Activated B cell treated with CpG ODN at 0.5 μM for 24 hours (primary cell): ENCODE measurements at regions not wholly inside any gene's neighbourhood (a gene's known extent, or its start where the extent isn't known, plus 50 kb on each side); places are given as distances from the start of the nearest gene placed in this dataset.

Experiments
- ATAC-seq: fragments of 200-7000 bp; cut with Tn5 transposase; one replicate; pipeline ENCODE4 v1.10.0; 2021; ENCODE audit warnings: low read depth, mild to moderate bottlenecking, moderate library complexity
- CTCF ChIA-PET: fragments of 350-600 bp; sonication (Branson Sonifier 250); formaldehyde crosslinking; loops from one replicate; lab custom pipeline; 2021; ENCODE audit warnings: antibody characterized with exemption; lab: Charles Lee
- POLR2A ChIA-PET: fragments of 350-600 bp; sonication (Branson Sonifier 250); formaldehyde crosslinking; loops from one replicate; lab custom pipeline; 2021; ENCODE audit warnings: antibody characterized with exemption; lab: Charles Lee
- DNase-seq: peaks from one replicate; pipeline ENCODE4 v3.0.0; 2022
- H3K27ac Mint-ChIP-seq: one replicate; pipeline ENCODE4 v1.8.0; 2020; ENCODE audit warnings: mixed read lengths
- H3K27me3 Mint-ChIP-seq: one replicate; pipeline ENCODE4 v1.8.0; 2021; ENCODE audit warnings: mixed read lengths
- H3K36me3 Mint-ChIP-seq: one replicate; pipeline ENCODE4 v1.8.0; 2021; ENCODE audit warnings: low read depth, mixed read lengths
- H3K4me1 Mint-ChIP-seq: one replicate; pipeline ENCODE4 v1.8.0; 2021; ENCODE audit warnings: mixed read lengths
- H3K4me3 Mint-ChIP-seq: one replicate; pipeline ENCODE4 v1.8.0; 2020; ENCODE audit warnings: mild to moderate bottlenecking, mixed read lengths
- H3K9me3 Mint-ChIP-seq: one replicate; pipeline ENCODE4 v1.8.0; 2020; ENCODE audit warnings: mixed read lengths
- CTCF ChIP-seq: fragments of 200-600 bp; IDR thresholded peaks from one replicate; pipeline ENCODE4 v1.8.0; 2022; ENCODE audit warnings: antibody characterized with exemption, mild to moderate bottlenecking
- intact Hi-C: fragments of 100-400 bp; cut with micrococcal nuclease; formaldehyde crosslinking; loops from one replicate; pipeline ENCODE4 v1.15.1; 2024

GRCh38 chr18:38966841-38967240 is 1401.2 kb upstream of the CELF4 start:
- no peaks in the 10 kb centered on the region for H3K36me3 Mint-ChIP-seq
- H3K9me3 Mint-ChIP-seq = no peaks in the 10 kb centered on the region
- H3K4me1 Mint-ChIP-seq = no peaks in the 10 kb centered on the region
- no peak overlapping the region for H3K4me3 Mint-ChIP-seq
- ChIA-PET CTCF (no interaction called here), POLR2A (no interaction called here)
- DNase-seq (no peak), ATAC-seq (no peak)
- no peak for TF ChIP-seq CTCF
- no peak overlapping the region for H3K27ac Mint-ChIP-seq
- H3K27me3 Mint-ChIP-seq = no peaks in the 10 kb centered on the region
- intact Hi-C loops = no loop called here

- Mint-ChIP-seq H3K27ac (no peak overlapping the region), H3K36me3 (no peaks in the 10 kb centered on the region), H3K27me3 (no peaks in the 10 kb centered on the region), H3K4me3 (no peak overlapping the region), H3K9me3 (no peaks in the 10 kb centered on the region), H3K4me1 (no peaks in the 10 kb centered on the region)
- DNase-seq (no peak), ATAC-seq (no peak)
- no peak for TF ChIP-seq CTCF
- POLR2A ChIA-PET = no interaction called here
- CTCF ChIA-PET = no interaction called here
- intact Hi-C loops = no loop called here
Measured at GRCh38 chr18:38963943-38964660, 1398.5 kb upstream of the CELF4 start.

- H3K27ac Mint-ChIP-seq = no peak overlapping the region
Measured at GRCh38 chr18:38961880-38962279, 1396.3 kb upstream of the CELF4 start.

DNA sequence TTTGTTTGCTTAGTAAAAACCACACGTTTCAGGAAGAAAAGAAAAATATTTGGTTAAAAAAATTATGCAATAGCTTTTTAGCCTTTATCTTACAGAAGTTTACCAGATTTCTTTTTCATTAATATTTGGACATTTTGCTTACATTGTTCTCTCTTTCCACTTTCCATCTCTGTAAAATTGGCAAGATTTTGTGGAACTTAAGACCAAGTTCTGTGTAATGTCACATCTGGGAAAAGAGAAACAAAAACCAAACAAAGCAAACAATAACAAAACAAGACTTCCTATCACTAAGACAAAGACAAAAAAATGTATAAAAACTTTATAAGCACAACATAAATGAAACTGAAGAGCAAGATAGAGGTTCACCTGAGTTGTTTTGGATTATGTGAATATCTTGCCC is 1392.1 kb upstream of the CELF4 start:
- Mint-ChIP-seq H3K27me3 (peaks cover 2% of the 10 kb centered on the region), H3K36me3 (no peaks in the 10 kb centered on the region), H3K4me1 (no peaks in the 10 kb centered on the region), H3K9me3 (no peaks in the 10 kb centered on the region), H3K4me3 (no peak overlapping the region), H3K27ac (no peak overlapping the region)
- TF ChIP-seq CTCF = no peak
- POLR2A ChIA-PET = no interaction called here
- intact Hi-C loops = no loop called here
- CTCF ChIA-PET = no interaction called here
- DNase-seq (no peak), ATAC-seq (no peak)

More at GRCh38 chr18:38961880-38962279, 1396.3 kb upstream of the CELF4 start:
- intact Hi-C loops = no loop called here
- peaks cover 2% of the 10 kb centered on the region for H3K27me3 Mint-ChIP-seq
- H3K9me3 Mint-ChIP-seq = no peaks in the 10 kb centered on the region
- DNase-seq (no peak), ATAC-seq (no peak)
- CTCF ChIA-PET = no interaction called here
- no peak overlapping the region for H3K4me3 Mint-ChIP-seq
- no peaks in the 10 kb centered on the region for H3K36me3 Mint-ChIP-seq
- no peaks in the 10 kb centered on the region for H3K4me1 Mint-ChIP-seq
- TF ChIP-seq CTCF = no peak
- POLR2A ChIA-PET = no interaction called here

GRCh38 chr18:38956068-38956467 is 1390.5 kb upstream of the CELF4 start:
- H3K9me3 Mint-ChIP-seq = no peaks in the 10 kb centered on the region
- no peak for ATAC-seq
- H3K4me3 Mint-ChIP-seq = no peak overlapping the region
- DNase-seq = no peak
- ChIA-PET CTCF (no interaction called here), POLR2A (no interaction called here)
- peaks cover 2% of the 10 kb centered on the region for H3K27me3 Mint-ChIP-seq
- H3K27ac Mint-ChIP-seq = no peak overlapping the region
- no peaks in the 10 kb centered on the region for H3K36me3 Mint-ChIP-seq
- intact Hi-C loops = no loop called here
- H3K4me1 Mint-ChIP-seq = no peaks in the 10 kb centered on the region
- TF ChIP-seq CTCF = no peak
